ENCODE measurements at regions not wholly inside any gene's neighbourhood (a gene's known extent, or its start where the extent isn't known, plus 50 kb on each side); places are given as distances from the start of the nearest gene placed in this dataset.
"Not testable (repeated sequence)": the region's sequence is repeated elsewhere in the genome, so short reads cannot be mapped to it uniquely, and the experiment has no call there.

DNA sequence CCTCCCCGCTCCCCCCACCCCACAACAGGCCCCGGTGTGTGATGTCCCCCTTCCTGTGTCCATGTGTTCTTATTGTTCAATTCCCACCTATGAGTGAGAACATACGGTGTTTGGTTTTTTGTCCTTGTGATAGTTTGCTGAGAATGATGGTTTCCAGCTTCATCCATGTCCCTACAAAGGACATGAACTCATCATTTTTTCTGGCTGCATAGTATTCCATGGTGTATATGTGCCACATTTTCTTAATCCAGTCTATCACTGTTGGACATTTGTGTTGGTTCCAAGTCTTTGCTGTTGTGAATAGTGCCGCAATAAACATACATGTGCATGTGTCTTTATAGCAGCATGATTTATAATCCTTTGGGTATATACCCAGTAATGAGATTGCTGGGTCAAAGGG lies 104.3 kb downstream of the MTPN start:
- not testable (repeated sequence) for DNase-seq

- no peak for DNase-seq
Observed at GRCh38 chr7:135862586-135863340, 114.2 kb upstream of the FAM180A start.

- no peak for DNase-seq
Observed at GRCh38 chr7:135859538-135859937, 110.9 kb upstream of the FAM180A start.

- DNase-seq = no peak
Observed at GRCh38 chr7:135858851-135859250, 110.2 kb upstream of the FAM180A start.

DNA sequence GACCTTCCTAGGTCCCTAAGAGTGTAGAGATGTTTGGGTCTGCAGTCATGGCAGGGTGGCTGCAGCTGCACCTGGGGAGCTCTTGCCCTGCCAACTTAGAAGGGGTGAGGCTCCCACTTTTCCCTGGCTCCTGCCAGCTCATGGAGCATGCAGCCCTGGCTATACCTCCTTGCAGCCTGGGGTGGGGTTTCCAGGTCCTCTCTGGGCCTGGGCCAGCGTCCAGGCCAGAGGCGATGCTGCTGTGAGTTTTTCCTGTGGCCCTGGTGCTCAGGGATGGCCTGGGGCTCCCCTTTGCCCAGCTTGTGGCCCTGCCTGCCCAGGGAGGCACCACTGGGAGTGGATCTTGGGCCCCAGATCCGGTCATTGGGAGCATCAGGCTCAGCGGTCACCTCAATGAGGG lies 109.8 kb upstream of the FAM180A start:
- no peak for DNase-seq

DNA sequence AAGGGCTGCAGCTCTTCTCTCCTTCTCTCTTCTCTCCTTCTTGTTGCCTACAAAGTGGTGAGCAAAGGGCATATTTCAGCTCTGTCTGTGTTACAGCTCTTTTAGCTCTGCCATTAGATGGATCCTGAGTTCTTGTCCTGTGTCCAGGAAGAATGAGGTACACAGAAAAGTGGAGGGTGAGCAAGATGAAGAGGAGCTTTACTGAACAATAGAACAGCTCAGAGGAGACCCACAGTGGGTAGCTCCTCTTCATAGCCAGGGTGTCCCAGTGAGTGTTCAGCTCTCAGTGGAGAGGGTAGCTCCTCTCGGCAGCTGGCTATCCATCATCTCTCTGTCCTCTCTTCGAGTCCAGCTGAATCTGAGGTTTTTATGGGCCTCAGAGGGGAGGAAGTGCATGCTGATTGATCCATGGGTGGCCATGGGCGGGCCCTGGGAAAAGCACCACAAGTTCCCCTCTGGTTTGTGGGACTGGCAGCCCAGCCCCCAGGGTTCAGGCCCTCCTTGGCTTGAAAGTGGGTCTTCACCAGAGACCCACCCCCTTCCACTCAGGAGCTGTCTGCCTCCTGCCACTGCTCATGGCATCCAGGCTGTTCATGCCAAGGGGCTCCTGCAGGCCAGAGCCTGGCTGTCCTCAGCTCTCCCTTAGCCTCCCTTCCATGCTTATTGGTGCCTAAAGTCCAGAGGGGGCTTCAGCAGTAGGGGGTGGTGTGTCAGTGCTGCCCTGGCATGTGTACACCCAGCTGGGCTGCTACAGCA lies 109.1 kb upstream of the FAM180A start:
- DNase-seq = no peak

GRCh38 chr7:135856356-135857144 lies 107.9 kb upstream of the FAM180A start:
- no peak for DNase-seq

DNA sequence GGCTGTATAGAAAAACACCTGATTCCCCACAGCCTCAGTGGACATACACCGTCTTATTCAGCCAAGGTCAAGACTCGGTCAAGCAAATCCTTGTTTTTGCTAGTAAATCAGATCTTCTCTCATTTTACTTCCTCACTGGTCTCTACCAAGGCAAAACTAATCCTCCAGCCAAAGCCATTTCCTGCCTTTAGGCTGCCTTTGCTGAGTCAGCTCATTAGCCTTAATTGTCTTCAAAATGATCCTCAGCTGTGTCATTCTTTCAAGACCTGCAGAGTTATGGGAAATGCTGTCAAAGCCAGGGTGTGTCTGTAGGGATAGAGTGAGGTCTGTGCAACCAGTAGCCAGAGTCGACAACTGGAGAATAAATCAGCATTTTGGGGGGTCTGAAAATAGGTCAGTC lies 107.2 kb upstream of the FAM180A start:
- DNase-seq = no peak

- no peak for DNase-seq
Observed at GRCh38 chr7:135853499-135853898, 104.9 kb upstream of the FAM180A start.

GRCh38 chr7:135853008-135853407 lies 104.4 kb upstream of the FAM180A start:
- no peak for DNase-seq

DNA sequence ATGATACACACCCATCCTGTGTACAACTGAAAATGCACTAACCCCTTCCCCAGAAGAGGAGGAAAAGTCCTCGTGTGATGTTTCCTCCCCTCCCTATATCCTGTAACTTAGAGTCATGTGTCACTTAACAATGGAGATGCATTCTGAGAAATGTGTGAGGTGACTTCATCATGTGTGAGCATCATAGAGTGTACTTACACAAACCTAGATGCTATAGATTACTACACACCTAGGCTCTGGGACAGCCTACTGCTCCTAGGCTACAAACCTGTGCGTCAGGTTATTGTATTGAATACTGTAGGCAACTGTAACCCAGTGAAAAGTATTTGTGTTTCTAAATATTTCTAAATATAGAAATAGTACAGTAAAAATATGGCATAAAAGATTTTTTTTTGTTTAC lies 98.6 kb upstream of the FAM180A start:
- DNase-seq = no peak

GRCh38 chr7:135846339-135846738 lies 97.7 kb upstream of the FAM180A start:
- no peak for DNase-seq

DNA sequence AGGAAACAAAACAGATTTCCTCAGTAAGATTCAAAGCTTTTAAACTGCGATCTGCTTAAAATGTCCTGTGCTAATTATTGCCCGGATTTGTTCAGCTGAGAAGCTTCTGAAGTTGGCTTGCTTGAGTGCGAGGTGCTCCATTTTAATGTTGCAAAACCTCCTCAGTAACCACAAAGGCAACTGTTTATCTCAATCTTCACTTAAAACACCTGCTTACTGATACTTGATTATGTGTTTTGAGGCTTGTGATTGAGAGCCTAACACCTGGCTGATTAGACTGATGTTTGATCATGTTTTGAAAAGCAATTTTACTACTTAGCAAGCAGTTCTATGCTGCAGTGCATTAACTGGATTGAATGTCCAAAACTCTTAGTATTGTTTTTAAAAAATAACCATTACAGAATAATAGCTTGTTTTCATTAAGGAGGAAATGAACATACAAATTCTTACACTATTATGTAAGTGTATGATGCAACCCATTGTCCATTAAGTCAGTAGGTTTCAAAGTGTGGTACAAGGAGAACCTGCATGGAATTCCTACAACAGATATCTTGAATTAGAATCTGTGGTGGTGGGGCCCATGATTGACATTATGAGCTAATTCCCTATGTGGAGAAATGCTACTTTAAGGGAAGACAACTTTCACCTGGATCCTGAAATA lies 96.9 kb upstream of the FAM180A start:
- no peak for DNase-seq

DNA sequence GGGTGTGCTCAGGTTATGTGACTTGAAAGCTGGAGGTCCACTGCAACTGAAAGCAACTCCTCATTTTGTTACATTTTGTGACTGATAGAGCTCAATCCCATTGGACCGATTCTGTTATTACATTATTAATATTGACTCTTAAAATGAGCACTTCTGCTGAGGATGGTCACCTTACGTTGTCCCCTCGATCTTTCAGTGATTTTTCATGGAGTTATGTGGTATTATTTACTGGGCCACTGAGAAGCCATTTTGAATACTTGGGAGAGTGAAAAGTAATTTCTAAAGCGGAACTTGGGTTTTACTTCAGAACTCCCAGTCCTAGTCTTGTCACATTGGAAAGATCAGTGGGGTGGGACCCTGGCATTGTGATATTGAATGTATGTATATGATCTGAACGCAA lies 96.3 kb upstream of the FAM180A start:
- DNase-seq = no peak

GRCh38 chr7:135843214-135843613 lies 94.6 kb upstream of the FAM180A start:
- DNase-seq = no peak

- DNase-seq = no peak
Observed at GRCh38 chr7:135842446-135843179, 94.0 kb upstream of the FAM180A start.

GRCh38 chr7:135840591-135840990 lies 92.0 kb upstream of the FAM180A start:
- DNase-seq = no peak

GRCh38 chr7:135837675-135838074 lies 89.1 kb upstream of the FAM180A start:
- no peak for DNase-seq

DNA sequence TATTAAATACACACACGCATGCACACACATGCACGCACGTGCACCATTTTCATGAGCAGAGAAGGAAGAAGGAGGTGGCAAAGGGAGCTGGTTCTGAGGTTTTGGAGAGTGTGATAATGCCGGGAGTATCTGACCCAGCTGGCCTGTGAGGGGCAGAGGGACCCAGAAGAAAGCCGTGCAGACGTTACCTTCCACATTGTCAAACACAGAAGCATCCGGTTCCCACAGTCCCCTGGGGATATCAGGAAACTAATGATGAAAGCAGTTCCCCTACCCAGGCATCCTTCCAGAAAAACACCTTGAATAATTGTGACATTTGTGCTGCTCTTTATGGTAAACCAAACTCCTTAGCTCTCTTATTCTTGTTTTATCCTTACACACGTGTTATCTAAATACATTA lies 85.7 kb upstream of the FAM180A start:
- no peak for DNase-seq

DNA sequence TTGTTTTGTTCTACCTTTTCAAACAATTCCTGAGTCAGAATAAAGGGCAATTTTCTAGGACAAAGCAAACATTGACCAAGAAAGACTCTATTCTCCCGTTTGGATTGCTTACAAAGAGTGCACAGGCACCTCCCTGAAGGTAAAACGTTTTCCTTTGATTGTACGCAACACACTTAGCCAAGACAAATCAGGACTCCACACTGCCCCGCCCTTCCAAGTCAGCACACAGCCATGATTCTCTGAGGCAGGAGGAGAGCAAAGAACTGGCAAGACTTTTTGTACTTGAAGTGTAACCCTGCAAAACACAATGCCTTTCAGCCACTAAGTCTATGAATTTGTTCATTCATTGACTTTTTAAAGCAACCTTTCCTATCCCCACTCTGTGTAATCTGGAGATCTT lies 85.0 kb upstream of the FAM180A start:
- DNase-seq = no peak

GRCh38 chr7:135831455-135832195 lies 83.0 kb upstream of the FAM180A start:
- no peak for DNase-seq

GRCh38 chr7:135828604-135829003 lies 80.0 kb upstream of the FAM180A start:
- no peak for DNase-seq
